SK-N-SH (cell line): ENCODE measurements at regions not wholly inside any gene's neighbourhood (a gene's known extent, or its start where the extent isn't known, plus 50 kb on each side); places are given as distances from the start of the nearest gene placed in this dataset.

Experiments used
- CTCF ChIP-seq: fragments of 200-600 bp; sonication (generic); IDR thresholded peaks from 2 replicates; pipeline ENCODE4 v1.6.1; 2017; ENCODE audit warnings: antibody characterized with exemption, mild to moderate bottlenecking, moderate library complexity
- EP300 ChIP-seq, 2 experiments: IDR thresholded peaks; 2 replicates each; pipeline versions ENCODE4 v1.4.0 to v1.6.1; 2012; ENCODE audit warnings: borderline replicate concordance in 1 of 2, low read depth in 1 of 2, low read length in 1 of 2
- PBX3 ChIP-seq: IDR thresholded peaks from 2 replicates; pipeline ENCODE4; 2012
- POLR2AphosphoS5 ChIP-seq: IDR thresholded peaks from 2 replicates; pipeline ENCODE4 v1.6.1; 2012; ENCODE audit warnings: low read depth, low read length
- RAD21 ChIP-seq: IDR thresholded peaks from 2 replicates; pipeline ENCODE4 v1.6.1; 2012; ENCODE audit warnings: mild to moderate bottlenecking, low read length
- REST ChIP-seq: IDR thresholded peaks from 2 replicates; pipeline ENCODE4 v1.6.1; 2012; ENCODE audit warnings: mild to moderate bottlenecking, low read depth, low read length, moderate library complexity

GRCh38 chr2:9692456-9693195 is 61.8 kb upstream of the YWHAQ start:
- no peak for TF ChIP-seq CTCF
- TF ChIP-seq RAD21 = no peak
- TF ChIP-seq PBX3 = no peak
- no peak for TF ChIP-seq EP300 (IDR thresholded peaks at IDR 0.05; ENCODE audit: borderline replicate concordance in 1 of 2, low read depth in 1 of 2, low read length in 1 of 2)
- TF ChIP-seq POLR2AphosphoS5 = no peak
- TF ChIP-seq REST = no peak
